Left renal pelvis (tissue), 4 donors: ENCODE measurements at regions not wholly inside any gene's neighbourhood (a gene's known extent, or its start where the extent isn't known, plus 50 kb on each side); places are given as distances from the start of the nearest gene placed in this dataset.
"Not testable (repeated sequence)": the region's sequence is repeated elsewhere in the genome, so short reads cannot be mapped to it uniquely, and the experiment has no call there.

Experiments used
- DNase-seq, 4 donors: peaks; one replicate each; pipeline ENCODE4 v3.0.0-alpha.2; 2013; ENCODE audit warnings: low read depth in 4 of 4, low spot score in 3 of 4

DNA sequence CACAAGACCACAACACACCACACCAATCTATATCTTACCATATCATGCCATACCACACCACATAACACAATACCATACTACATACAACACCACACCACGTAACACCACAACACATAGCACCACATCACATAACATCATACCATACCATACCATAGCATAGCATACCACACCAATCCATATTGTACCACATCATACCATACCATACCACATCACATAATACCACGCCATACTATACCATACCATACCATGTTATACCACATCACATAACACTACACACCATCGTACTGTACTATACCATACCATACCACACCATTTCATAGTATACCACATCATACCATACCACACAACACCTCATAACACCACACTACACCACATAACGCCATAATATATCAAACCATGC lies 335.2 kb upstream of the VWC2 start:
- DNase-seq = no peak

DNA sequence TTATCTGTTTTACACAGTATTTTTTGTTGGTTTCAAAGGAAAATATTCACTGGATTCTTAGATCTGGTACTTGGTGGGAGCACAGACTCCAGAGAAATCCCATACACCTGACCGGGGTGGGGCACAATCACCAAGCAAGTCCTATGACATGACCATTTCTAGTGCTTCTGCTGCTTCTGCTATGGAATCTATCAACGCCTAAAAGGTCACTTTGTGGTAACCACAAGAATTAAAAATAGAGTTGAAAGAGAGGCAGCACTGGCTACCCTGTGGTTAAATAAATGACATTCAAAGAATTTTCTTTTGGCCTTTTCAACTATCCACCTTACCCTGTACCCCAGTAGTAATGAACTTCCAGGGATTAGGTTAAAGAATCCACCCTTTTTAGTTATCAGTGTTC lies 329.9 kb upstream of the VWC2 start:
- no peak for DNase-seq

DNA sequence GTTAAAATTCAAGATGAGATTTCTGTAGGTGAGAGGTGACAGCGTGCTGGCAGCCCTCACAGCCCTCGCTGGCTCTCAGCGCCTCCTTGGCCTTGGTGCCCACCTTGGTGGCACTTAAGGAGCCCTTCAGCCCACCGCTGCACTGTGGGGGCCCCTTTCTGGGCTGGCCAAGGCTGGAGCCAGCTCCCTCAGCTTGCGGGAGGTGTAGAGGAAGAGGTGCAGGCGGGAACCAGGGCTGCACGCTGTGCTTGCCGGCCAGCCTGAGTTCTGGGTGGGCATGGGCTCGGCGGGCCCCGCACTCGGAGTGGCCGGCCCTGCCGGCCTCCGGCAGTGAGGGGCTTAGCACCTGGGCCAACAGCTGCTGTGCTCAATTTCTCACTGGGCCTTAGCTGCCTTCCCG lies 320.0 kb upstream of the VWC2 start:
- DNase-seq = no peak

DNA sequence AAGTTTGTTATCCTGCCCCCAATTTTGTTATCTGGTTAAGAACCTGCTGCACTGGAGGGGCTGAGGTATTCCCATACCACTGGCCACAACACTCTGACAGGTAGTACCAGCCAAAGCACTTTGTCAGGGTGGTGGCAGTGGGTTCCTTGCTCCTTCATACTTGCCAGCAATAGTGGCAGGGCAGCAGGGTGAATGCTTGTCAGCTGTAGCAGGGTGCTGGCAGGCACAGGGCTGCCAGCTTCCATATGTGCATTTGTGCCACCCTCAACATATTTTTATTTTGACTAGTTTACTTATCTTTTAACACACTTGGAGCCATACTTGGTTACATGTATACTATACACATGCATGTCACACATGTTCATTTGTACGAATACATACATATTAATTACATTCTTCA lies 294.0 kb upstream of the VWC2 start:
- DNase-seq = no peak

DNA sequence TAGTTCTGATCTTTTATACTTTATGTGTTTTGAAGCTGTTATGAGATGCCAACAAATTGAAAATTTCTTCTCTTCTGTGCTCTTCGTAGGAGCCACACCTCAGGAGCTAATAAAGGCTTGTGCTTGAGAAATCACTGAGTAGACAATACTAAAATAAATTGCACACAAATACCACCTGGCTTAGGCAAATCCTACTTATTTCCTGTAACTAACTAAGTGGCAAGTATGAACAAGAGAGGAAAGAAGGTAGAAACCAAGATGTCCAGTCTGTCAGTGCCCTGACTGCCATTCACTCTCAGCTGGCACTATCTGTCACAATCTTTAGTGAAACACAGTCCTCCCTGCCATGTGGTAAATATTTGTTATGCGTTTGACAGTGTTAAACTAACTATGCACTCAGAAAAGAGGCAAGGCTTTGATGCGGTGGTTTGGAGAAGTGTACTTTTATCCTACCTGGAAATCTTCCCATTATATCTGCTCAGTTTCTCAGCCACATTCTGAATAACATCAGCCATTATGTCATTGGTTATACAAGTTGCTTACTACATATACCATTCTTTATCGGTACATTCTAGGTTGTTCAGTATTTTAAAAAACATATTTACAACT lies 293.4 kb upstream of the VWC2 start:
- DNase-seq = no peak

DNA sequence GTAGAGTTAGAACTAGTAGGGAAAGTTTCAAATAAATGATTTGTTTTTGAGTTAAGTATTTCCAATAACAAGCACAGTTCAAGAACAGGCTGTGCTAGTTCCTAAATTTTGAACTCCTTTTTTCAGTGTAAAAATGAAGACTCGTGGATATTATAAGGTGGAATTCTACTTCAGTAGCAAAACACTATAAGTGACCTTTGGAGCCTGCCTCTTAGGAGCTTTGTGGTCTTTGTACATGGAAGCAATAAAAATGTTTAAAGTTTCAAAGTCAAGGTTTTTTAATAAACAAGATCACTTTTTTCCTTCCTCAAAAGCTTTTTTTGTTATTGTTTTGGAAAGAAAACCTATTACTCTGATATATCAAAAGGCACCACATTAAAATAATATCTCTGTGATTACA lies 292.4 kb upstream of the VWC2 start:
- DNase-seq = no peak

DNA sequence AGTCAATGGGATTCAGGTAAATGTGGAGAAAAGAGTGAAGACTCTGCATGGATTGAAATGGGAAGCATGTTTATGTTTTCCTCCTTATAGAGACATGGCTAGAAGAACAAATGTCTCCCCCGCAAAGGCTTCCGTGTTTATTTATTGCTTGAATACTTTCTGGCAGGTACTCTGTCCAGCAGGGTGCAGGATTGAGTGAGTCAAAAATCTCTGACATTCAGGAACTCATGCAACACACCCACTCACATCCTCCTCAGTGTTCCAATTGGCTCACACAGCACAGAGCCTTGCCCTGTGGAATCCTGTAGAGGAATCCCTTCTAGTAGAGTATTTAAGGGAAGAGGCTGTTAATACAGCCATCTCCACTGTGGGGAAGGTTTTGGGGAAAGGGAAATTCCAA lies 290.3 kb upstream of the VWC2 start:
- DNase-seq = no peak

DNA sequence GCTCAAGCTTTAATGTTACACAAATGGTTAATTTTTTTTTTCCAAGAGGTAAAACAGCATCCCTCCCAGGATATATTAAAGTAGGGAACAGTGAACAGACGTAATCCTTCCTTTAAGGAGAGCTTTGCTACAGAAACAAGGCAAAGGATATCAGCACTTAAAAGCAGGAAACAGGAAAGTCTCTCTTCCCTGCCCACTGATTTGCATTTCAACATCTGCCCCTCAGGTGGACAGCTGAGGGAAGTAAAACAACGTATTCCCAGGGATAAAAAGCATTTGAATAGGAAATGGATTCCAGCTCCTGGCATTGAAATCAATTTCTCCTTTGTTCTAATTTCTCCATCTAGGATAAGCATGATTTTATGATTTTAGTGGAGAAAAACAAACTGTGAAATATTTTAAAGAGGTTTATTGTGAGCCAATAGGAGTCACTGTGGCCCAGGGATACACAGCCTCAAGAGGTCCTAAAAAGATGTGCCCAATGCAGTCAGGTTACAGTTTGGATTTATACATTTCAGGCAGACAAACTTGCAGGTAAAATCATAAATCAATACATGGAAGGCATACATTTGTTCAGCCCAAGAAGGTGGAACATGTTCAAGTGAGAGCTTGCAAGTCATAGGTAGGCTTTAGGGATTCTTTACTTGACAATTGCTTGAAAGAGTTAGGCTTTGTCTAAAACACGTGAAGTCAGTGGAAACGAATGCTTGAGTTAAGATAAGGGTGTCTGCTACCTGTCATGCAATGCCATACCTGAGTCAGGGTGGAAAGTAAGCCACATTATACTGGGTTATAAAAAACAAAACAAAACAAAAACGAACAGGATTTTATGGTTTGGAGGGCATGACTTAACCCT lies 286.2 kb upstream of the VWC2 start:
- DNase-seq = no peak

DNA sequence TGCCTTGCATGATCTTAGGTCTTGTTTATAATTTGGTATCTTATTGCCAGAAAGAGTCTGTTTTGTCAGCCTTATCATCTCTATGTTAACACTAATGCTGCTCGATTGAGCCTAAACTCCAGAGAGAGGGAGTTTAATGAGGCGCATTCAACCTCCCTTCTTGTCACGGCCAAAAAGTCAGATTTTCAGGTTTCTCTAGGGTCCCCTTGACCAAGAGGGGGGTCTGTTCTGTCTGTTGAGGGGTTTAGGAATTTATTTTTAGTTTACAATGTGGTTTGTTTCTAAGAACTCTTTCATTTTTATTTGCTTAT lies 285.7 kb upstream of the VWC2 start:
- no peak for DNase-seq

DNA sequence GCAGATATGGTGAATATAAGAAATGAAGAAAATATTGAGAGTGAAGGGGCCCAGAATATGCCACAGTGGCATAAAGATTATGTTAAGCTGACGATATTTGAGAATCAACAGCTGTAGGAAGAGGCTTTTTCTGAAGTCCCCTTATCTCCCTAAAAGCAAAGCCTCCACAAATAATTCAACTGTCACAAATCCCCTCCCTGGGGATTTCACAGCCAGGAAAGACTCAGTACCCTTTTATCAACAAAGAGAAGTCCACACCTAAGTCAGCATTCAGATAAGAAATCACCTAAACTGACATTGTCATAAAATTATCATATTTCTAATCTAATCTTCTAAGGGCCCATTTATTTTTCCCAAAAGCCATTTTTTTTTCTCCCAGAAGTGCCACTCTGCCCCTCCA lies 284.9 kb upstream of the VWC2 start:
- DNase-seq = no peak

DNA sequence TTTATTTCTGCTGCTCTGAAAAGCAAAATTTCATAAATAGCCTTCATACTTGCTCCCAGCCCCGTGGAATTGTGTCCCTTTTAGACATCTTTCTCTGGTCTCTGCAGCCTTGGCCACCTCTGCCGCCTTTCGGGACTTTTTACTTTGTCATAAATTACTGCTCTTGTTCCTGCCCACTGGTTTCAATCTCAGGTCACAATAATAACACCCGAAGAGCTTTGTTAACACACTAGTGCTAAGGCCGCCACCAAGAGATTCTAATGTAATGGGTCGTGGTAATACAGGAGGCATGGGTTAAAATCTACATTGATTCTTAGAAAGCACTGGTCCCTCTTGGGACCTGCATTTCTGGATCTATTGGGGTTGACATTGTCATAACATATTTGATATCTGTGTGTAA lies 276.0 kb upstream of the VWC2 start:
- DNase-seq = no peak

DNA sequence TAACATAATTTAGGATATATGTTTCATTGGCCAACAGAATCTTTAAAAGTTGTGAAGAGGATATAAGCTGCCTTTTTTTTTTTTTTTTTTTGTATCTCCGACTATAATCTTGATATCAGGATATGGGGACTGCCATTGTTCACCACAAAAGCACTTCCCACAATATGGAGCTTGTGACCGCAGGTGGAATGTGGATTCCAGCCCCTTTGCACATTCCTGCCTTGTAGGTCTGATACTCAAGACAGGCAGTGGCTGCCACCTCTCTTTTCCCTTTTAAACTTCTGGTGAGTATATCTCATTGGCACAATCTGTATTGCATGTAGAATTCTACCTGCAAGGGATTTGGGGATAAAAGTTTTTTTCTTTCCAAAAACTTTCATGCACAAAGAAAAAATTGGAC lies 272.7 kb upstream of the VWC2 start:
- DNase-seq = no peak

DNA sequence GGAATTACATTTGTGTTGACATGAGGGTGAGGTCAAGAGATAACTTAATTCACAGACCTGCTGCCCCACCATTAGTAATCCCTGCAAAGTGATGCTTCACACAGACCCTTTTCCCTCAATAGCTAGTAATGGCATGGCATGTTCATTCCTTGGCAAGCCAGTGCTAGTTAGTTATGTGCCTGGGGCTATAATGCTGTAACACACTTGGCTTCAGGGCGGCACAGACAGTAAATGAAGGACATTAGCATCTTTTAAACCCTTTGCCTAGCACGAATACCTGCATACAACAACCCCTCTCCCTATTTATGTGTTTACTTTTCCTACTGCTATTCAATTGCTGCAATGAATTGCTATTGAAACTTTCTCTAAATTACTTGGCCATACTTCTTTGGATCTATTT lies 266.2 kb upstream of the VWC2 start:
- not testable (repeated sequence) for DNase-seq

DNA sequence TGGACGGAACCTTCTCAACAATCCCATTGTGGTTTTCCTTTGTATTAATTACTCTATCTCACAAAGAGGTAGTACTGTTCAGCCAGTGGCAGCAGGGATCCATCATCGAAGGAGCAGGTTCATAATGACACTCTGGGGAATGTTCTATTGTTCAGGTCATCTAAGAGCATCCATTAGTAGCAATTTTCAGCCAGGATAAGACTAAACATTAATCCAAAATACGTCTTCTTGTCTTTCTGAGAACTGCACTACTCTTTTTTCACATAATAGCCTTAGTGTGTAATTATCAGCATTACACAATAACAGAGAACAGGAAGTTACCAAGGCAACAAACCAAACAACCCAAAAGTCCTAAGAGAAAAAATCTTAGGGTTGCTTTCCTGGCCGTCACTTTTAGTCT lies 259.5 kb upstream of the VWC2 start:
- DNase-seq = no peak

DNA sequence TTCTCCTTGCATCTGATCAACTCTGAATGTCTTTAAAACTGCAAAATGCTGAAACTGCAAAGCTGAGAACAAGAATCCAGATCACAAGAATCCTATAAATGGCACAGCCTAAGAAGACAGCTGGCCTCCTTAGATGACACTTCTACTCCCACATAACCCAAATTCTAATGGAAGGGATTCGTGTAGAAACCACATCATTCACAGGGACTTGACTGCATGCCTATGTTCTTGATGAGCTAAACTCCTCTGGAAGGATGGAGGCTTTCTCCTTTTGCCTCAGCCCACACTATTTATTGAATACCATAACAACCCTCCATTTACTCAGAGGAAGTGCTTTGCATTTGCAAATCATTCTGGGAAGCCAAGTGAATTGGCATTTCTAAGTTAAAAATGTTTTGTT lies 252.5 kb upstream of the VWC2 start:
- DNase-seq = no peak

DNA sequence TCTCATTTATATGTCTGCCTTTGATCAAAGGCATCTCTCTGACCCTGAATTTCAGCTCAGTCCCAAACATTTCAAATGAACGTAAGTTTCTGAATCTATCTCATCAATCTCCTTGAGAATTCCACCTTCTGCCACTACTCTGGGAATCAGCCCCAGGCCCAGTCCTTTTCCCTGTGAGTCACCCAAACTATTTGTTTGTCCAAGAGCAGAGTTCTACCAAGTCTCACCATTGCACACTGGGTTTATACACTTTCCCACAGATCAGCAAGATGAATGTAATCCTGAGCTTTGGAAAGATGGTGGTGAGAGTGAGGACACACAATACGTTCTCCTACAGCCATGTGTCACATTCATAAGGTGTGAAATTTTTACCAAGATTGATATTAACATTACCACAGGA lies 251.3 kb upstream of the VWC2 start:
- DNase-seq = no peak

DNA sequence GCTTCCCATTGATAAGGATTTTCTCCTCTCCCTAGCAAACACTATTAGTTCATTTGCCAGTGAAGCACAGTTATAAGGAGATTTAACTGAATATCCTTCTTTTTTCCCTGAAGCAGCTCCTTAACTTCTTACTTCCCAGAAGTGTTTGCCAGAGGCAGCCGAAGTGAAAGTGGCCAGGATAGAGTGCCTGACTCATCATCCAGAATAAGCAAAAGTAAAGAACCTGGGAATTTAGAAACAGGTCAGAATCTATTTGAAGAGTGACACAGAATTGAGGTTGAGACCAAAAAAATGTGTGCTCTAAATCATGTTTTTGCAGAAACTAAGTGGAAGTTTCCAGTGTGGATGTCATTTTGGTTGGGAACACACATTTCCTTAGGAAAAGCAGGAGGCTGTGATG lies 249.6 kb upstream of the VWC2 start:
- DNase-seq = no peak

DNA sequence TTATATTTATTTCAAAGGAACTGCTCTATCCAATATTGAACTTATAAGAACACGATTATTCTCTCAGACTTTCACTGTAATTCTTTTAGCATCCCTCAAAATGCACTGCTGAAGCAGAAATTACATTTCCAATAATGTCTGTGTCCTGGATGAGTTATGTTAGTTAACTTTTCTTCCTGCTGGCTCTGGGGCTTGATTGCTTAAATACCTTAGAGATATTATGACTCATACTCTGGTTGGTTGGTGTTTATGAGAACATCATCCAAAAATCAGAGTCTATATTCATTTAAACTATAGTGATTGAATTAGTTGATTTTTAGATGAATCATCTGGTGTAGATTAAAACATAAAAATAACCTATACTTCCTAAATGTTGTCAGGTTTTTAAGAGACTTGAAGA lies 246.3 kb upstream of the VWC2 start:
- no peak for DNase-seq

DNA sequence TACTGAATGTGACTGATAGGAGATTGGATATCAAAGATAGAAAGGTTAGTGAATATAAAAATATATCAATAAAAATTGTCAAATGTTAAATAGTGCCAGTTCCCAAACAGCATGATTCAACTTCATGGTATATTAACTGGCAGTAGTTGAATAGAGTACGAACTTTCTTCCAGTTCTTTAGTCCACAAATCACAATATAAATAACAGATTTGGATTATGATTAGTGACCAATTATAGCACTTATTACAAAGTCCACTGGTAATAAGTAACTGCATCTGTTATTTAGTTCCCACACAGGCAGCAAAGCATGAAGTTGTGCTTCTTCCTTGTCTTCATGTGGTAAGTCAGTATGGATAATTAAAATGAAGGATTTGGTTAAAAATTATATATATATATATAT lies 243.0 kb upstream of the VWC2 start:
- no peak for DNase-seq

DNA sequence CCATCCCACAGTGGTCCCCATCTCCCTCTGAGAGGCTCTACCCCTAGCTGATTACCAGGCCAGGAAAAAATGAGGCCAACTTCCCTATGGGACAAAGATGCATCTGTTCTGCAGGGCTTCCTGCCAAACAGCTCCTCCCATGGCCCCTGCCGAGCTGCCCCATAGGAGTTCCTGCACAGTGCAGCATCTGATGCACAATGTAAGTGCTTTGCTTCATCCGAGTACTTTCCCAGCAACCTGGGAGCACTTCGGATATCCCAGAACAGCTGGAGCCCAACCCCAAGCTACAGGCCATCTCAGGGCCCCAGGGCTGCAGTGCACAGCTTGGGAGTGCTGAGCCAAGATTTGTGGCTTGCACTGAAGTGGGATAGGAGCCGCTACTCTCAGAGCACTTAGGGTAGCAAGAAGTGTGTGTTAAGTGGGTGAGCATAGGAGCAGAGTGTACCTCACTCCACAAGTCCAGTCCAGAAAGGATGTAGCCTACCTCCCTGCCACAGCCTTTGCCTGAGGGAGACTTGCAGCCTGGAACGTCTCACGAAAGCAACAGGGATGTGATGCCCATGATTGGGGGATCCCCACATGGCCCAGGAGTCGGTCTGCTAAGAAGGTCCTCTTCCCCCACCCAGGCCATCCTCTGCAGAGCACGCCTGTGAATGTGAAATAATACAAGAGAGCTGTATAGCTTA lies 209.6 kb upstream of the VWC2 start:
- no peak for DNase-seq

DNA sequence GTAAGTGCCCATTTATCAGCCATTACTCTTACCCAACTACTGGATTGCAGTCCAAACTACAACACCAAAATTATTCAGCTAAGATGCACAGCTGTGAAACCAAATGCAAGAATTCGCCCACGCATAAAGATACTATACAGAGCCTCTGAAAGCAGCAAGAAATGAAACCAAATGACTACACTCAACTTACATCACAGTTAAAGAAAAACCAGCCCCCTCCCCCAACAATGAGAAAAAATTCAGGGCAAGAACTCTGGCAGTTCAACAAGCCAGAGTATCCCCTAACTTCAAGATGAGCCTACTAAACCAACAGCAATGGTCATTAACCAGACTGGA lies 209.1 kb upstream of the VWC2 start:
- DNase-seq = no peak

DNA sequence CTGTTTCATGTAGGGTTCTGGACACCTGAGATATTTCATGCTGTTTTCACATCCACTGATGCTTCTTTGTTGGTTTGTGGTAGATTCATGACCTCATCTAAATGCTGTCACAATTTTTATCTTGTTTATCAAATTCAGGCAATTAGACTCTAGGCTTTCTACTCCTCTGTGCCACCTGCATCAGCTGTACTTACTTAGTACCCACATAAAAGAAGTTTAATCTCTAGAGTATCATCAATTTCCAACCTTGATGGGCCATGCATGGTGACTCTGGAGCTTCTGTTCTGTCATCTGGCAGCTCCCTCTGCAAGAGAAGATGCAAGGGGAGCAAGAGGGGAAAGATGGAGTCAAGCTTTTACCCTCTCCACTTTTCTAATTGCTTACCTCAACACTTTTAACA lies 195.9 kb upstream of the VWC2 start:
- DNase-seq = no peak
